ENCODE measurements at regions not wholly inside any gene's neighbourhood (a gene's known extent, or its start where the extent isn't known, plus 50 kb on each side); places are given as distances from the start of the nearest gene placed in this dataset.

DNA sequence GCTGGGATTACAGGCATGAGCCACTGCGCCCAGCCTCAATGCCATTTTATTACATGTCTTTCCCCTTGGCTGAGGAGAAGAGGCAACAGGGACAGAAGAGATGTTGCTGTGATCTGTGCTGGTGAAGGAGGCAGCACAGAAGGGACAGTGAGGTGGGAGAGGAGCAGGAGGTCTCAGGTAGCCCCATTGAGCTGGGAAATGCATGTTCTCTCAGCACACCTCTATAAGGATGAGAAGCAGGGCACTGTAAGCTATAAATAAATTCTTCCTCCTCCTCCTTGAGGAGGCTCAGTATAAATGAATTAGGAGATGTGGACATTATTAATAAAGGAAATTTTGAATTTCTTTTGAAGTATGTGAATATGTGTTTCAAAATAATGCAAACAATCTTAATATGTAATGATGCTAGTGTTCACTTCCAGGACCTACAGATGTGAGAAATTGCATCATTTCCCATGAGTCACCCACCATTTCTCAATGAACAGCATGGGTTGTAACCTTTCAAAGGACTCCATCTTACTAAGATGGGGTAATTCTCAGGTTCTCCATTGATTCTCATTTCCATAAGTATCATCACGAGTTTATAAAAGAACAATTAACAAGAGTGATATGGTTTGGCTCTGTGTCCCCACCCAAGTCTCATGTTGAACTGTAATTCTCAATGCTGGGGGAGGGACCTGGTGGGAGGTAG, 88.9 kb upstream of the ODAD2 start:
- TF ChIP-seq RCOR1 (IDR thresholded peaks at IDR 0.05; ENCODE audit: low read length) (no peak), NFIC (IDR thresholded peaks at IDR 0.05; ENCODE audit: borderline replicate concordance) (no peak), RFX5 (IDR thresholded peaks at IDR 0.05; ENCODE audit: low read length) (no peak), CHD2 (IDR thresholded peaks at IDR 0.05; ENCODE audit: low read length, partially characterized antibody) (no peak), YY1 (IDR thresholded peaks at IDR 0.05; ENCODE audit: low read depth) (no peak), GATA2 (CRISPR knock-in tag; IDR thresholded peaks at IDR 0.05) (no peak), RAD21 (IDR thresholded peaks at IDR 0.05; ENCODE audit: low read length) (no peak), GABPA (IDR thresholded peaks at IDR 0.05; ENCODE audit: low read depth) (no peak), SMC3 (IDR thresholded peaks at IDR 0.05; ENCODE audit: low read depth, low read length) (no peak)
- TF ChIP-seq, protein P1, sequence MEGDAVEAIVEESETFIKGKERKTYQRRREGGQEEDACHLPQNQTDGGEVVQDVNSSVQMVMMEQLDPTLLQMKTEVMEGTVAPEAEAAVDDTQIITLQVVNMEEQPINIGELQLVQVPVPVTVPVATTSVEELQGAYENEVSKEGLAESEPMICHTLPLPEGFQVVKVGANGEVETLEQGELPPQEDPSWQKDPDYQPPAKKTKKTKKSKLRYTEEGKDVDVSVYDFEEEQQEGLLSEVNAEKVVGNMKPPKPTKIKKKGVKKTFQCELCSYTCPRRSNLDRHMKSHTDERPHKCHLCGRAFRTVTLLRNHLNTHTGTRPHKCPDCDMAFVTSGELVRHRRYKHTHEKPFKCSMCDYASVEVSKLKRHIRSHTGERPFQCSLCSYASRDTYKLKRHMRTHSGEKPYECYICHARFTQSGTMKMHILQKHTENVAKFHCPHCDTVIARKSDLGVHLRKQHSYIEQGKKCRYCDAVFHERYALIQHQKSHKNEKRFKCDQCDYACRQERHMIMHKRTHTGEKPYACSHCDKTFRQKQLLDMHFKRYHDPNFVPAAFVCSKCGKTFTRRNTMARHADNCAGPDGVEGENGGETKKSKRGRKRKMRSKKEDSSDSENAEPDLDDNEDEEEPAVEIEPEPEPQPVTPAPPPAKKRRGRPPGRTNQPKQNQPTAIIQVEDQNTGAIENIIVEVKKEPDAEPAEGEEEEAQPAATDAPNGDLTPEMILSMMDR (IDR thresholded peaks at IDR 0.05) = no peak
- TF ChIP-seq, protein P2, sequence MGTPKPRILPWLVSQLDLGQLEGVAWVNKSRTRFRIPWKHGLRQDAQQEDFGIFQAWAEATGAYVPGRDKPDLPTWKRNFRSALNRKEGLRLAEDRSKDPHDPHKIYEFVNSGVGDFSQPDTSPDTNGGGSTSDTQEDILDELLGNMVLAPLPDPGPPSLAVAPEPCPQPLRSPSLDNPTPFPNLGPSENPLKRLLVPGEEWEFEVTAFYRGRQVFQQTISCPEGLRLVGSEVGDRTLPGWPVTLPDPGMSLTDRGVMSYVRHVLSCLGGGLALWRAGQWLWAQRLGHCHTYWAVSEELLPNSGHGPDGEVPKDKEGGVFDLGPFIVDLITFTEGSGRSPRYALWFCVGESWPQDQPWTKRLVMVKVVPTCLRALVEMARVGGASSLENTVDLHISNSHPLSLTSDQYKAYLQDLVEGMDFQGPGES (IDR thresholded peaks at IDR 0.05; ENCODE audit: low read depth, low read length) = no peak
- TF ChIP-seq, protein P3, sequence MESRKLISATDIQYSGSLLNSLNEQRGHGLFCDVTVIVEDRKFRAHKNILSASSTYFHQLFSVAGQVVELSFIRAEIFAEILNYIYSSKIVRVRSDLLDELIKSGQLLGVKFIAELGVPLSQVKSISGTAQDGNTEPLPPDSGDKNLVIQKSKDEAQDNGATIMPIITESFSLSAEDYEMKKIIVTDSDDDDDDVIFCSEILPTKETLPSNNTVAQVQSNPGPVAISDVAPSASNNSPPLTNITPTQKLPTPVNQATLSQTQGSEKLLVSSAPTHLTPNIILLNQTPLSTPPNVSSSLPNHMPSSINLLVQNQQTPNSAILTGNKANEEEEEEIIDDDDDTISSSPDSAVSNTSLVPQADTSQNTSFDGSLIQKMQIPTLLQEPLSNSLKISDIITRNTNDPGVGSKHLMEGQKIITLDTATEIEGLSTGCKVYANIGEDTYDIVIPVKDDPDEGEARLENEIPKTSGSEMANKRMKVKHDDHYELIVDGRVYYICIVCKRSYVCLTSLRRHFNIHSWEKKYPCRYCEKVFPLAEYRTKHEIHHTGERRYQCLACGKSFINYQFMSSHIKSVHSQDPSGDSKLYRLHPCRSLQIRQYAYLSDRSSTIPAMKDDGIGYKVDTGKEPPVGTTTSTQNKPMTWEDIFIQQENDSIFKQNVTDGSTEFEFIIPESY (IDR thresholded peaks at IDR 0.05; ENCODE audit: borderline replicate concordance, low read depth) = no peak
